ENCODE measurements at regions not wholly inside any gene's neighbourhood (a gene's known extent, or its start where the extent isn't known, plus 50 kb on each side); places are given as distances from the start of the nearest gene placed in this dataset.

- Mint-ChIP-seq H3K36me3 (no peaks in the 10 kb centered on the region), H3K4me3 (no peak overlapping the region), H3K9me3 (no peaks in the 10 kb centered on the region), H3K4me1 (no peaks in the 10 kb centered on the region), H3K27me3 (peaks cover 0 to 15% of the 10 kb centered on the region in 2 donors), H3K27ac (peak overlapping the region in 1 of 7 donors; percentile 7)
- H3K9me3 ChIP-seq (ENCODE audit: control insufficient read depth in 1 of 2, low read length in 2 of 2): no peaks in the 10 kb centered on the region
- intact Hi-C loops (cut with micrococcal nuclease): no loop called here
- H3K4me1 ChIP-seq (ENCODE audit: insufficient read depth, low read length): no peaks in the 10 kb centered on the region
- no peaks in the 10 kb centered on the region for H3K36me3 ChIP-seq (ENCODE audit: insufficient read depth, low read length)
- DNase-seq: no peak
- no peak overlapping the region for H3K4me3 ChIP-seq (ENCODE audit: low read length in 2 of 2)
- no peaks in the 10 kb centered on the region for H3K27me3 ChIP-seq (ENCODE audit: insufficient read depth, low read length)
- POLR2A ChIA-PET (ENCODE audit: partially characterized antibody): no interaction called here
- CTCF ChIA-PET (ENCODE audit: partially characterized antibody): no interaction called here
- H3K27ac ChIP-seq (ENCODE audit: low read depth, low read length): no peak overlapping the region
Observed at GRCh38 chr1:192442736-192443135, 125.9 kb downstream of the RGS21 start.

GRCh38 chr1:192443616-192444015, 126.8 kb downstream of the RGS21 start:
- H3K36me3 Mint-ChIP-seq: no peaks in the 10 kb centered on the region
- no peaks in the 10 kb centered on the region for H3K9me3 Mint-ChIP-seq
- no peaks in the 10 kb centered on the region for H3K4me1 Mint-ChIP-seq
- no peaks in the 10 kb centered on the region for H3K9me3 ChIP-seq (ENCODE audit: control insufficient read depth in 1 of 2, low read length in 2 of 2)
- no peaks in the 10 kb centered on the region for H3K36me3 ChIP-seq (ENCODE audit: insufficient read depth, low read length)
- CTCF ChIA-PET (ENCODE audit: partially characterized antibody): interaction anchor here (1.5 kb wide), 1 partner anchor 9 kb away, joined by 4 read pairs; no protein-coding TSS in a partner anchor
- no peak for DNase-seq
- H3K27ac Mint-ChIP-seq: no peak overlapping the region
- POLR2A ChIA-PET (ENCODE audit: partially characterized antibody): no interaction called here
- H3K4me3 ChIP-seq (ENCODE audit: low read length in 2 of 2): no peak overlapping the region
- H3K4me1 ChIP-seq (ENCODE audit: insufficient read depth, low read length): no peaks in the 10 kb centered on the region
- H3K27me3 ChIP-seq (ENCODE audit: insufficient read depth, low read length): no peaks in the 10 kb centered on the region
- H3K27ac ChIP-seq (ENCODE audit: low read depth, low read length): no peak overlapping the region
- no peak overlapping the region for H3K4me3 Mint-ChIP-seq
- H3K27me3 Mint-ChIP-seq: peaks cover 0 to 15% of the 10 kb centered on the region in 2 donors
- intact Hi-C loops (cut with micrococcal nuclease): no loop called here

GRCh38 chr1:192445241-192445640, 128.4 kb downstream of the RGS21 start:
- no peak overlapping the region for H3K27ac ChIP-seq (ENCODE audit: low read depth, low read length)
- peaks cover 4 to 15% of the 10 kb centered on the region in 2 donors for H3K27me3 Mint-ChIP-seq
- H3K4me3 Mint-ChIP-seq: no peak overlapping the region
- DNase-seq: no peak
- no peak overlapping the region for H3K27ac Mint-ChIP-seq
- H3K27me3 ChIP-seq (ENCODE audit: insufficient read depth, low read length): no peaks in the 10 kb centered on the region
- CTCF ChIA-PET (ENCODE audit: partially characterized antibody): no interaction called here
- POLR2A ChIA-PET (ENCODE audit: partially characterized antibody): no interaction called here
- no peaks in the 10 kb centered on the region for H3K4me1 ChIP-seq (ENCODE audit: insufficient read depth, low read length)
- no peaks in the 10 kb centered on the region for H3K9me3 Mint-ChIP-seq
- H3K4me3 ChIP-seq (ENCODE audit: low read length in 2 of 2): no peak overlapping the region
- H3K9me3 ChIP-seq (ENCODE audit: control insufficient read depth in 1 of 2, low read length in 2 of 2): no peaks in the 10 kb centered on the region
- H3K4me1 Mint-ChIP-seq: no peaks in the 10 kb centered on the region
- no peaks in the 10 kb centered on the region for H3K36me3 ChIP-seq (ENCODE audit: insufficient read depth, low read length)
- intact Hi-C loops (cut with micrococcal nuclease): no loop called here
- H3K36me3 Mint-ChIP-seq: no peaks in the 10 kb centered on the region

- Histone ChIP-seq H3K27me3 (ENCODE audit: insufficient read depth, low read length) (peaks cover 5% of the 10 kb centered on the region), H3K4me3 (ENCODE audit: low read length in 2 of 2) (no peak overlapping the region), H3K9me3 (ENCODE audit: control insufficient read depth in 1 of 2, low read length in 2 of 2) (no peaks in the 10 kb centered on the region), H3K36me3 (ENCODE audit: insufficient read depth, low read length) (no peaks in the 10 kb centered on the region), H3K27ac (ENCODE audit: low read depth, low read length) (no peak overlapping the region), H3K4me1 (ENCODE audit: insufficient read depth, low read length) (no peaks in the 10 kb centered on the region)
- no peaks in the 10 kb centered on the region for H3K36me3 Mint-ChIP-seq
- CTCF ChIA-PET (ENCODE audit: partially characterized antibody): interaction anchor here (0.6 to 1.7 kb wide), 5 partner anchors 9 to 134 kb away, joined by 3 read pairs; no protein-coding TSS in a partner anchor
- H3K4me1 Mint-ChIP-seq: no peaks in the 10 kb centered on the region
- peak in 4 of 5 donors; percentile 37 to 51 (median 46) for DNase-seq
- peaks cover 4 to 14% of the 10 kb centered on the region in 2 donors for H3K27me3 Mint-ChIP-seq
- intact Hi-C loops (cut with micrococcal nuclease): no loop called here
- POLR2A ChIA-PET (ENCODE audit: partially characterized antibody): no interaction called here
- no peak overlapping the region for H3K27ac Mint-ChIP-seq
- H3K4me3 Mint-ChIP-seq: no peak overlapping the region
- H3K9me3 Mint-ChIP-seq: no peaks in the 10 kb centered on the region
Observed at GRCh38 chr1:192445839-192446489, 129.2 kb downstream of the RGS21 start.

GRCh38 chr1:192448026-192448578, 127.5 kb upstream of the RGS1 start:
- Mint-ChIP-seq H3K4me3 (no peak overlapping the region), H3K4me1 (no peaks in the 10 kb centered on the region), H3K9me3 (no peaks in the 10 kb centered on the region), H3K27ac (no peak overlapping the region), H3K27me3 (peaks cover 4 to 13% of the 10 kb centered on the region in 2 donors), H3K36me3 (no peaks in the 10 kb centered on the region)
- Histone ChIP-seq H3K27ac (ENCODE audit: low read depth, low read length) (no peak overlapping the region), H3K9me3 (ENCODE audit: control insufficient read depth in 1 of 2, low read length in 2 of 2) (no peaks in the 10 kb centered on the region), H3K4me1 (ENCODE audit: insufficient read depth, low read length) (no peaks in the 10 kb centered on the region), H3K4me3 (ENCODE audit: low read length in 2 of 2) (no peak overlapping the region), H3K36me3 (ENCODE audit: insufficient read depth, low read length) (no peaks in the 10 kb centered on the region), H3K27me3 (ENCODE audit: insufficient read depth, low read length) (peaks cover 5% of the 10 kb centered on the region)
- CTCF ChIA-PET (ENCODE audit: partially characterized antibody): no interaction called here
- POLR2A ChIA-PET (ENCODE audit: partially characterized antibody): no interaction called here
- intact Hi-C loops (cut with micrococcal nuclease): no loop called here
- DNase-seq: no peak

- H3K27ac ChIP-seq (ENCODE audit: low read depth, low read length): no peak overlapping the region
- intact Hi-C loops (cut with micrococcal nuclease): no loop called here
- Mint-ChIP-seq H3K4me3 (no peak overlapping the region), H3K36me3 (no peaks in the 10 kb centered on the region), H3K9me3 (no peaks in the 10 kb centered on the region), H3K27me3 (peaks cover 6 to 9% of the 10 kb centered on the region in 2 donors), H3K4me1 (no peaks in the 10 kb centered on the region), H3K27ac (no peak overlapping the region)
- H3K4me1 ChIP-seq (ENCODE audit: insufficient read depth, low read length): no peaks in the 10 kb centered on the region
- no peaks in the 10 kb centered on the region for H3K9me3 ChIP-seq (ENCODE audit: control insufficient read depth in 1 of 2, low read length in 2 of 2)
- CTCF ChIA-PET (ENCODE audit: partially characterized antibody): interaction anchor here (1.2 kb wide), 1 partner anchor 9 kb away, joined by 4 read pairs; no protein-coding TSS in a partner anchor
- no peak overlapping the region for H3K4me3 ChIP-seq (ENCODE audit: low read length in 2 of 2)
- POLR2A ChIA-PET (ENCODE audit: partially characterized antibody): no interaction called here
- peaks cover 5% of the 10 kb centered on the region for H3K27me3 ChIP-seq (ENCODE audit: insufficient read depth, low read length)
- DNase-seq: no peak
- H3K36me3 ChIP-seq (ENCODE audit: insufficient read depth, low read length): no peaks in the 10 kb centered on the region
Observed at GRCh38 chr1:192453360-192453992, 122.1 kb upstream of the RGS1 start.

GRCh38 chr1:192459467-192459866, 116.1 kb upstream of the RGS1 start:
- Histone ChIP-seq H3K9me3 (ENCODE audit: control insufficient read depth in 1 of 2, low read length in 2 of 2) (no peaks in the 10 kb centered on the region), H3K27me3 (ENCODE audit: insufficient read depth, low read length) (no peaks in the 10 kb centered on the region), H3K4me3 (ENCODE audit: low read length in 2 of 2) (no peak overlapping the region), H3K36me3 (ENCODE audit: insufficient read depth, low read length) (no peaks in the 10 kb centered on the region), H3K4me1 (ENCODE audit: insufficient read depth, low read length) (no peaks in the 10 kb centered on the region), H3K27ac (ENCODE audit: low read depth, low read length) (no peak overlapping the region)
- Mint-ChIP-seq H3K27ac (no peak overlapping the region), H3K4me1 (no peaks in the 10 kb centered on the region), H3K27me3 (peaks cover 7 to 10% of the 10 kb centered on the region in 2 donors), H3K4me3 (no peak overlapping the region), H3K36me3 (no peaks in the 10 kb centered on the region), H3K9me3 (no peaks in the 10 kb centered on the region)
- DNase-seq: no peak
- ChIA-PET CTCF (ENCODE audit: partially characterized antibody) (interaction anchor here (1.4 kb wide), 1 partner anchor 15 kb away, joined by 3 read pairs; no protein-coding TSS in a partner anchor), POLR2A (ENCODE audit: partially characterized antibody) (no interaction called here)
- intact Hi-C loops (cut with micrococcal nuclease): no loop called here

Data from CD4-positive, alpha-beta memory T cell (primary cell).